DND-41 (cell line): ENCODE measurements at regions not wholly inside any gene's neighbourhood (a gene's known extent, or its start where the extent isn't known, plus 50 kb on each side); places are given as distances from the start of the nearest gene placed in this dataset.

Experiments
- CTCF ChIP-seq: IDR thresholded peaks from 2 replicates; pipeline ENCODE4 v1.5.1; 2012; ENCODE audit warnings: borderline replicate concordance, low read length, moderate library complexity, mild to moderate bottlenecking; ENCODE audit not compliant: poor library complexity, severe bottlenecking; ENCODE audit errors: extremely low read depth
- EZH2 ChIP-seq: IDR thresholded peaks from 3 replicates; pipeline ENCODE4 v1.6.1; 2012; ENCODE audit warnings: borderline replicate concordance, low read depth, mild to moderate bottlenecking, moderate library complexity, low read length, inconsistent platforms; ENCODE audit not compliant: severe bottlenecking

- TF ChIP-seq CTCF (no peak), EZH2 (no peak)
Observed at GRCh38 chr4:112854420-112854819, 195.0 kb upstream of the ANK2 start.
